OCI-LY7 (cell line): ENCODE measurements at regions not wholly inside any gene's neighbourhood (a gene's known extent, or its start where the extent isn't known, plus 50 kb on each side); places are given as distances from the start of the nearest gene placed in this dataset.

Experiments
- BruUV-seq: library from RNA; stranded (reverse); fragments of 400-500 nt; replicated peaks from 2 replicates; lab custom pipeline; 2021; lab: Mats Ljungman, UMichigan
- CTCF ChIA-PET: fragments of 300-600 bp; sonication (Branson Sonifier 250); formaldehyde crosslinking; loops from one replicate; lab custom pipeline; 2022; ENCODE audit warnings: antibody characterized with exemption; ENCODE audit not compliant: unreplicated experiment; lab: Charles Lee
- POLR2A ChIA-PET: fragments of 300-600 bp; sonication (Branson Sonifier 250); formaldehyde crosslinking; loops from one replicate; lab custom pipeline; 2022; ENCODE audit warnings: antibody characterized with exemption; lab: Charles Lee
- DNase-seq: peaks from one replicate; pipeline ENCODE4 v3.0.0-alpha.2; 2015; ENCODE audit warnings: low spot score
- H2AFZ ChIP-seq: fragments of 200-600 bp; sonication (generic), shearing (Covaris generic); 2 replicates; pipeline ENCODE4 v1.6.1; 2014; ENCODE audit warnings: mild to moderate bottlenecking, antibody characterized with exemption, low read length, moderate library complexity
- H3K27ac ChIP-seq: fragments of 200-600 bp; sonication (generic); 2 replicates; pipeline ENCODE4 v1.5.1; 2014; ENCODE audit warnings: mixed run types, low read depth, mild to moderate bottlenecking, moderate library complexity, low read length, inconsistent platforms; ENCODE audit not compliant: poor library complexity, severe bottlenecking
- H3K36me3 ChIP-seq: fragments of 200-600 bp; sonication (generic); 2 replicates; pipeline ENCODE4 v1.6.1; 2014; ENCODE audit warnings: mild to moderate bottlenecking, antibody characterized with exemption, low read length, moderate library complexity, mixed read lengths; ENCODE audit not compliant: insufficient read depth
- H3K4me1 ChIP-seq: fragments of 200-600 bp; sonication (generic); 2 replicates; pipeline ENCODE4 v1.5.1; 2014; ENCODE audit warnings: mild to moderate bottlenecking, low read length; ENCODE audit not compliant: insufficient read depth, poor library complexity, severe bottlenecking
- H3K4me2 ChIP-seq: fragments of 200-600 bp; sonication (generic); 2 replicates; pipeline ENCODE4 v1.6.1; 2014; ENCODE audit warnings: mild to moderate bottlenecking, low read length
- H3K4me3 ChIP-seq: fragments of 200-600 bp; sonication (generic); 2 replicates; pipeline ENCODE4 v1.5.1; 2014; ENCODE audit warnings: mild to moderate bottlenecking, low read depth, low read length; ENCODE audit not compliant: poor library complexity, severe bottlenecking
- H3K79me2 ChIP-seq: fragments of 200-600 bp; sonication (generic); 2 replicates; pipeline ENCODE4 v1.6.1; 2016; ENCODE audit warnings: low read depth, mild to moderate bottlenecking, low read length, moderate library complexity, mixed read lengths; ENCODE audit not compliant: insufficient read depth
- H3K9me2 ChIP-seq: fragments of 200-600 bp; sonication (generic); 2 replicates; pipeline ENCODE4 v1.6.1; 2016; ENCODE audit warnings: mild to moderate bottlenecking, low read length, mixed read lengths; ENCODE audit not compliant: insufficient read depth
- H3K9me3 ChIP-seq: fragments of 200-600 bp; sonication (generic); 2 replicates; pipeline ENCODE4 v1.6.1; 2014; ENCODE audit warnings: mild to moderate bottlenecking, mixed run types, low read length, mixed read lengths
- H4K20me1 ChIP-seq: fragments of 200-600 bp; sonication (generic); 2 replicates; pipeline ENCODE4 v1.6.1; 2014; ENCODE audit warnings: mild to moderate bottlenecking, antibody characterized with exemption, low read length, moderate library complexity, mixed read lengths; ENCODE audit not compliant: insufficient read depth
- EZH2phosphoT487 ChIP-seq: fragments of 200-600 bp; sonication (generic); IDR thresholded peaks from 2 replicates; pipeline ENCODE4 v1.6.1; 2018; ENCODE audit warnings: low read depth, borderline replicate concordance, mild to moderate bottlenecking, mixed run types, antibody characterized with exemption, low read length, moderate library complexity, mixed read lengths
- intact Hi-C: fragments of 100-400 bp; cut with micrococcal nuclease; formaldehyde crosslinking; loops from one replicate; pipeline ENCODE4 v1.10.0; 2022; ENCODE audit not compliant: unreplicated experiment
- TF ChIP-seq, protein P1 (sequence below): fragments of 200-600 bp; sonication (generic); conservative IDR thresholded peaks from 2 replicates; pipeline ENCODE4 v1.5.1; 2014; ENCODE audit warnings: mild to moderate bottlenecking, antibody characterized with exemption, low read length, moderate library complexity, mixed read lengths

DNA sequence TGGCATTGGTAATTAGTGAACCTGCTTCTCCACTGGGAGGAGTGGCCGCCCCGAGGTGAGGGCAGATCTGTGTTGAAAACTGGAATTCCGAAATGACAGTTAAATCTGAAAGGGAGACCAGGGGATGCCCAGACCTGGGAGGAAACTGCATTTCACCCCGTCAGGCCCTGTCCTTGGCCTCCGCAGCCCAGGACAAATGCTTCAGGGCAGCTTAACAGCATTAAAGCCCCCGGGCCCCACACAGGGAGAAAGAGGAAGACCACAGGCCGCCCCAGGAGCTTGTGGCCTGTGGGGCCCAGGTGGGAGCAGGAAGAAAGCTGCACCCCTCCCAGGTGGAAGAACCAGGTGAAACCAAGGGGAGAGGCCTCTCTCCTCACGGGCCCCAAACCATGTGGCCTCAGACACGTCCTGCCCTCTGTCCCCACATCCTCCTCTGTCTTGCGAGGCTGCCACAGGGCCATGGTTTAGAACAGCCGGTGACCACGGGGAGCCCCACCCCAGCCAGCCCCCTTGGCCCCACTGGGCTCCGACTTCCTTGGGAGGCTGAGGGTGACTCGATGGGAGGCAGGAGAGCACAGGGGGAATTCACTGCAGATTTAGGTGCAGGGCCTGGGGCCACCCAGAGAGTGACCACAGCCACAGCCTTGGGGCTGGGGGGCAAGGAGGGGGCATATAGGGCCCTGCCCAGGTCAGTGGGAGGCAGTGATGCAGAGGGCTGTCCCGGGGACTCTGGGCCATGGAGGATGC is 265.4 kb downstream of the ADGRD1 start:
- ChIA-PET CTCF (no interaction called here), POLR2A (no interaction called here)
- no TSS peak for BruUV-seq
- DNase-seq, result no peak
- no peaks in the 10 kb centered on the region for H4K20me1 ChIP-seq
- H2AFZ ChIP-seq, result no peak overlapping the region
- no peaks in the 10 kb centered on the region for H3K4me1 ChIP-seq
- no peaks in the 10 kb centered on the region for H3K79me2 ChIP-seq
- H3K4me3 ChIP-seq, result no peak overlapping the region
- no peaks in the 10 kb centered on the region for H3K36me3 ChIP-seq
- no peaks in the 10 kb centered on the region for H3K9me2 ChIP-seq
- no peak overlapping the region for H3K4me2 ChIP-seq
- intact Hi-C loops, result no loop called here
- no peak overlapping the region for H3K27ac ChIP-seq
- TF ChIP-seq, protein P1, sequence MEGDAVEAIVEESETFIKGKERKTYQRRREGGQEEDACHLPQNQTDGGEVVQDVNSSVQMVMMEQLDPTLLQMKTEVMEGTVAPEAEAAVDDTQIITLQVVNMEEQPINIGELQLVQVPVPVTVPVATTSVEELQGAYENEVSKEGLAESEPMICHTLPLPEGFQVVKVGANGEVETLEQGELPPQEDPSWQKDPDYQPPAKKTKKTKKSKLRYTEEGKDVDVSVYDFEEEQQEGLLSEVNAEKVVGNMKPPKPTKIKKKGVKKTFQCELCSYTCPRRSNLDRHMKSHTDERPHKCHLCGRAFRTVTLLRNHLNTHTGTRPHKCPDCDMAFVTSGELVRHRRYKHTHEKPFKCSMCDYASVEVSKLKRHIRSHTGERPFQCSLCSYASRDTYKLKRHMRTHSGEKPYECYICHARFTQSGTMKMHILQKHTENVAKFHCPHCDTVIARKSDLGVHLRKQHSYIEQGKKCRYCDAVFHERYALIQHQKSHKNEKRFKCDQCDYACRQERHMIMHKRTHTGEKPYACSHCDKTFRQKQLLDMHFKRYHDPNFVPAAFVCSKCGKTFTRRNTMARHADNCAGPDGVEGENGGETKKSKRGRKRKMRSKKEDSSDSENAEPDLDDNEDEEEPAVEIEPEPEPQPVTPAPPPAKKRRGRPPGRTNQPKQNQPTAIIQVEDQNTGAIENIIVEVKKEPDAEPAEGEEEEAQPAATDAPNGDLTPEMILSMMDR, result no peak
- TF ChIP-seq EZH2phosphoT487, result no peak
- no peaks in the 10 kb centered on the region for H3K9me3 ChIP-seq

DNA sequence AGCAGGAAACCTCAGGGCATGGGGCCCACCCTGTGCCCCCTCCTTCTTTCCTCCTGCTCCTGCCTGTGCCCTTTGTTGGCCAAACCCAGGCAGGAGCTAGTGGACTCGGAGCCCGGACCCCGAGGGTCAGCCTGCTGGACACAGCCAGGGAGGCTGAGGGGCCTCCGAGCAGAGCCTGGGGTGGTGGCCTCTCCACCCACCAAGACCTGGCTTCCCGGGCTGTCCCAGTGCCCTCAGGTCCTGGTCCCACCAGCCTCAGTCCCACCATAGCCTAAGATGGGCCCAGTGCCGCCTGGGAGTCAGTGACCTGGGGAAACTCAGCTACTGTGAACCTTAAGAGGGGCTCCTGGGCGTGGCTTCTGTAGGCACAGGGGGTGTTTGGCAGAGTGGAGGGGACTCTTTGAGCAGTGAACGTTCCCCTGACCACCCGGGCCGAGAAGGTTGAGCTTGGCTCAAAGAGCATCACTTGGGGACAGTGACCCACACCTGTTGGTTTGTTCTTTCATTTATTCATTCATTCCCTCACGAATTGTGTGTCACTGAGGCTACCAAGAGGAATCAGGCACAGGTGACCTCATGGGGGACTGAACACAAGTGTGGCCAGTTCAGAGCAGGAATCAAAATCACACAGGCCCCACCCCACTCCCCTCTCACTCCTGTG is 266.1 kb downstream of the ADGRD1 start:
- TF ChIP-seq, protein P1, result no peak
- TF ChIP-seq EZH2phosphoT487, result no peak
- H3K4me1 ChIP-seq, result no peaks in the 10 kb centered on the region
- POLR2A ChIA-PET, result no interaction called here
- no peaks in the 10 kb centered on the region for H3K79me2 ChIP-seq
- no peaks in the 10 kb centered on the region for H3K9me2 ChIP-seq
- no peak overlapping the region for H3K4me2 ChIP-seq
- no peaks in the 10 kb centered on the region for H3K36me3 ChIP-seq
- intact Hi-C loops, result no loop called here
- no TSS peak for BruUV-seq
- DNase-seq, result no peak
- no peaks in the 10 kb centered on the region for H4K20me1 ChIP-seq
- no peaks in the 10 kb centered on the region for H3K9me3 ChIP-seq
- no peak overlapping the region for H3K4me3 ChIP-seq
- CTCF ChIA-PET, result no interaction called here
- no peak overlapping the region for H3K27ac ChIP-seq
- no peak overlapping the region for H2AFZ ChIP-seq

DNA sequence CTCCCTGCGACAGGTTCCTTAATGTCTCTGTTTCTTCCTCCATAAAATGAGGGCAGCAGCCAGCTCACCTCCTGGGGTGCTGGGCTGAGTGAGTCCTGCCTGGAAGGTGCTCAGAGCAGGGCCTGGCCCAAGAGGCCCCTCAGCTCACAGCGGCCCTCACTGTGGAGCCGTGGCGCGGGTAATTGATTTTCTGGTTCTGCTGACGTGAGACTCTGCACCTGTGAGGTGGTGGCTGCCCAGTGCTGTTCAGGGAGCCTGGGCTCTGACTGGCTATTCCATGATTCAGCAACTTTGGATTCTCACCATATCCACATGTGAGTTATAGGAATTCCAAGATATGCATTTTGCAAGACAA is 266.6 kb downstream of the ADGRD1 start:
- intact Hi-C loops, result no loop called here
- no TSS peak for BruUV-seq
- CTCF ChIA-PET, result no interaction called here
- DNase-seq, result no peak
- no peak for TF ChIP-seq EZH2phosphoT487
- TF ChIP-seq, protein P1, result no peak
- no peak overlapping the region for H3K4me2 ChIP-seq
- no peaks in the 10 kb centered on the region for H3K4me1 ChIP-seq
- H3K9me3 ChIP-seq, result no peaks in the 10 kb centered on the region
- POLR2A ChIA-PET, result no interaction called here
- no peak overlapping the region for H3K27ac ChIP-seq
- no peak overlapping the region for H2AFZ ChIP-seq
- no peaks in the 10 kb centered on the region for H4K20me1 ChIP-seq
- H3K36me3 ChIP-seq, result no peaks in the 10 kb centered on the region
- no peak overlapping the region for H3K4me3 ChIP-seq
- no peaks in the 10 kb centered on the region for H3K9me2 ChIP-seq
- no peaks in the 10 kb centered on the region for H3K79me2 ChIP-seq
